ENCODE measurements at regions not wholly inside any gene's neighbourhood (a gene's known extent, or its start where the extent isn't known, plus 50 kb on each side); places are given as distances from the start of the nearest gene placed in this dataset.

DNA sequence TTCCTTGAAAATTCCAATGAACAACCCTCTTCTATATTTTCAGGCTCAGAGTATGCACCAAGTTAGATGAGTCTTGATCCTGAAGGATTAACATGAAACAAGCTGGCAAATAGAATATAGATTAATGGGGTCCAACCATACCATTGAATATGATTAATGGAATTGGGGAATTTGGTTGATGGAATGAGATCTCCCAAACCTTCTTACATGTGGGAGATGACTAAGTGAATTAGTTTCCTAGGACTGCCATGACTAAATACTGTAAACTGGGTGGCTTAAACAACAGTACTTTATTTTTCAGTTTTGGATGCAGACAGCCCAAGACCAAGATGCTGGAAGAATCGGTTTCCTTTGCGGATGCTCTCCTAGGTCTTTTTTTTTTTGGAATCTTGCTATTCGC lies 347.0 kb downstream of the QKI start:
- TF ChIP-seq CTCF (IDR thresholded peaks at IDR 0.05) = no peak
- TF ChIP-seq POLR2A (IDR thresholded peaks at IDR 0.05) = no peak
